GM23248 (cell line): ENCODE measurements at regions not wholly inside any gene's neighbourhood (a gene's known extent, or its start where the extent isn't known, plus 50 kb on each side); places are given as distances from the start of the nearest gene placed in this dataset.

Source experiments
- EZH2 ChIP-seq: fragments of 200-600 bp; sonication (generic); IDR thresholded peaks from 2 replicates; pipeline ENCODE4 v1.6.1; 2018; ENCODE audit warnings: antibody characterized with exemption, mild to moderate bottlenecking; ENCODE audit not compliant: insufficient read depth, poor library complexity, severe bottlenecking
- EZH2phosphoT487 ChIP-seq: fragments of 200-600 bp; sonication (generic); IDR thresholded peaks from 2 replicates; pipeline ENCODE4 v1.6.1; 2018; ENCODE audit warnings: antibody characterized with exemption, moderate library complexity, mild to moderate bottlenecking, low read depth; ENCODE audit not compliant: insufficient read depth

- TF ChIP-seq EZH2phosphoT487 (no peak), EZH2 (no peak)
Observed at GRCh38 chr12:25845415-25845814, 113.1 kb upstream of the RASSF8 start.
